HG02885 (cell line): ENCODE measurements at regions not wholly inside any gene's neighbourhood (a gene's known extent, or its start where the extent isn't known, plus 50 kb on each side); places are given as distances from the start of the nearest gene placed in this dataset.
"Not testable (repeated sequence)": the region's sequence is repeated elsewhere in the genome, so short reads cannot be mapped to it uniquely, and the experiment has no call there.

Experiments used
- ATAC-seq: cut with Tn5 transposase; IDR thresholded peaks from one replicate; pipeline ENCODE4 v1.9.1; 2021; ENCODE audit warnings: mild to moderate bottlenecking; ENCODE audit not compliant: unreplicated experiment, poor library complexity

GRCh38 chr6:56904068-56904467, 50.8 kb upstream of the BEND6 start:
- no peak for ATAC-seq

- ATAC-seq = no peak
These were observed 52.1 kb upstream of the BEND6 start for GRCh38 chr6:56902641-56903464.

- no peak for ATAC-seq
These were observed 54.1 kb upstream of the BEND6 start for GRCh38 chr6:56900784-56901183.

- no peak for ATAC-seq
These were observed 55.2 kb upstream of the BEND6 start for GRCh38 chr6:56899753-56900152.

- no peak for ATAC-seq
These were observed 55.6 kb upstream of the BEND6 start for GRCh38 chr6:56899311-56899710.

GRCh38 chr6:56897789-56898529, 56.9 kb upstream of the BEND6 start:
- ATAC-seq = no peak

- no peak for ATAC-seq
These were observed 63.2 kb upstream of the BEND6 start for GRCh38 chr6:56891754-56892153.

GRCh38 chr6:56890683-56891429, 64.1 kb upstream of the BEND6 start:
- peak; percentile 96 for ATAC-seq

- no peak for ATAC-seq
These were observed 64.8 kb upstream of the BEND6 start for GRCh38 chr6:56890066-56890465.

- no peak for ATAC-seq
These were observed 65.4 kb upstream of the BEND6 start for GRCh38 chr6:56889492-56889891.

GRCh38 chr6:56888687-56889086, 66.2 kb upstream of the BEND6 start:
- no peak for ATAC-seq

GRCh38 chr6:56887086-56887485, 67.8 kb upstream of the BEND6 start:
- ATAC-seq = no peak

- no peak for ATAC-seq
These were observed 77.0 kb upstream of the BEND6 start for GRCh38 chr6:56877922-56878321.

- ATAC-seq = no peak
These were observed 78.9 kb upstream of the BEND6 start for GRCh38 chr6:56875961-56876360.

- no peak for ATAC-seq
These were observed 79.4 kb upstream of the BEND6 start for GRCh38 chr6:56875523-56875922.

- ATAC-seq = no peak
These were observed 80.6 kb upstream of the BEND6 start for GRCh38 chr6:56874328-56874727.

- ATAC-seq = not testable (repeated sequence)
These were observed 84.9 kb upstream of the BEND6 start for GRCh38 chr6:56870053-56870452.

- ATAC-seq = no peak
These were observed 85.6 kb upstream of the BEND6 start for GRCh38 chr6:56869346-56869745.

- ATAC-seq = no peak
These were observed 86.2 kb upstream of the BEND6 start for GRCh38 chr6:56868687-56869086.

GRCh38 chr6:56866917-56867522, 87.9 kb upstream of the BEND6 start:
- no peak for ATAC-seq
